Osteoblast (primary cell): ENCODE measurements at regions not wholly inside any gene's neighbourhood (a gene's known extent, or its start where the extent isn't known, plus 50 kb on each side); places are given as distances from the start of the nearest gene placed in this dataset.

ENCODE experiments used
- DNase-seq: peaks from one replicate; pipeline ENCODE4 v3.0.0; 2011; ENCODE audit warnings: low spot score, mixed read lengths; ENCODE audit not compliant: insufficient read length; ENCODE audit errors: missing footprints
- H2AFZ ChIP-seq: 2 replicates; pipeline ENCODE4 v1.6.0; 2011; ENCODE audit warnings: mild to moderate bottlenecking, low read length
- H3K27ac ChIP-seq: 2 replicates; pipeline ENCODE4 v1.5.1; 2011; ENCODE audit warnings: mild to moderate bottlenecking, low read depth, low read length, moderate library complexity
- H3K27me3 ChIP-seq: 2 replicates; pipeline ENCODE4 v1.6.0; 2012; ENCODE audit warnings: mild to moderate bottlenecking, control low read depth, inconsistent platforms, low read length, moderate library complexity; ENCODE audit not compliant: insufficient read depth
- H3K36me3 ChIP-seq: 2 replicates; pipeline ENCODE4 v1.5.1; 2011; ENCODE audit warnings: mild to moderate bottlenecking, low read length, control low read depth, moderate library complexity; ENCODE audit not compliant: insufficient read depth
- H3K4me1 ChIP-seq: 2 replicates; pipeline ENCODE4 v1.5.1; 2011; ENCODE audit warnings: mild to moderate bottlenecking, low read length, control low read depth, moderate library complexity; ENCODE audit not compliant: insufficient read depth
- H3K4me2 ChIP-seq: 2 replicates; pipeline ENCODE4 v1.6.0; 2011; ENCODE audit warnings: mild to moderate bottlenecking, low read length; ENCODE audit not compliant: insufficient read depth
- H3K4me3 ChIP-seq: fragments of 200-600 bp; sonication (generic); 3 replicates; pipeline ENCODE4 v1.5.1; 2012; ENCODE audit warnings: mild to moderate bottlenecking, low read length, inconsistent platforms; ENCODE audit not compliant: insufficient read depth
- H3K79me2 ChIP-seq: 2 replicates; pipeline ENCODE4 v1.6.0; 2012; ENCODE audit warnings: mild to moderate bottlenecking, low read length, control low read depth, inconsistent platforms; ENCODE audit not compliant: insufficient read depth
- H3K9me3 ChIP-seq: 2 replicates; pipeline ENCODE4 v1.5.1; 2011; ENCODE audit warnings: low read depth, low read length, control low read depth
- H4K20me1 ChIP-seq: 2 replicates; pipeline ENCODE4 v1.6.0; 2012; ENCODE audit warnings: mild to moderate bottlenecking, low read length, control low read depth; ENCODE audit not compliant: insufficient read depth
- CTCF ChIP-seq: IDR thresholded peaks from 2 replicates; pipeline ENCODE4 v1.5.1; 2011; ENCODE audit warnings: mild to moderate bottlenecking, low read depth, low read length, moderate library complexity; ENCODE audit errors: extremely low read depth

- Histone ChIP-seq H4K20me1 (no peaks in the 10 kb centered on the region), H3K27ac (no peak overlapping the region), H3K4me2 (no peak overlapping the region), H2AFZ (no peak overlapping the region), H3K4me1 (no peaks in the 10 kb centered on the region), H3K4me3 (no peak overlapping the region), H3K79me2 (no peaks in the 10 kb centered on the region), H3K27me3 (no peaks in the 10 kb centered on the region), H3K9me3 (no peaks in the 10 kb centered on the region), H3K36me3 (no peaks in the 10 kb centered on the region)
- no peak for TF ChIP-seq CTCF
- DNase-seq = no peak
Measured at GRCh38 chr13:100746953-100747683, 72.5 kb upstream of the TMTC4 start.

GRCh38 chr13:100738176-100738855 is 63.7 kb upstream of the TMTC4 start:
- DNase-seq = no peak
- no peak overlapping the region for H3K4me3 ChIP-seq
- H2AFZ ChIP-seq = no peak overlapping the region

GRCh38 chr13:100735494-100735893 is 60.9 kb upstream of the TMTC4 start:
- Histone ChIP-seq H2AFZ (no peak overlapping the region), H3K4me1 (no peaks in the 10 kb centered on the region), H3K27ac (no peak overlapping the region), H3K36me3 (no peaks in the 10 kb centered on the region), H3K9me3 (no peaks in the 10 kb centered on the region), H3K4me2 (no peak overlapping the region), H3K4me3 (no peak overlapping the region), H4K20me1 (no peaks in the 10 kb centered on the region), H3K27me3 (no peaks in the 10 kb centered on the region), H3K79me2 (no peaks in the 10 kb centered on the region)
- TF ChIP-seq CTCF = no peak
- DNase-seq = no peak

More at GRCh38 chr13:100738176-100738855, 63.7 kb upstream of the TMTC4 start:
- H3K4me1 ChIP-seq = no peaks in the 10 kb centered on the region
- H3K79me2 ChIP-seq = no peaks in the 10 kb centered on the region
- no peaks in the 10 kb centered on the region for H3K27me3 ChIP-seq
- no peaks in the 10 kb centered on the region for H3K36me3 ChIP-seq
- H3K9me3 ChIP-seq = no peaks in the 10 kb centered on the region
- no peaks in the 10 kb centered on the region for H4K20me1 ChIP-seq
- no peak for TF ChIP-seq CTCF
- H3K27ac ChIP-seq = no peak overlapping the region
- no peak overlapping the region for H3K4me2 ChIP-seq

- no peak for DNase-seq
- no peak overlapping the region for H3K4me2 ChIP-seq
- H3K27me3 ChIP-seq = no peaks in the 10 kb centered on the region
- no peak overlapping the region for H2AFZ ChIP-seq
- H3K4me3 ChIP-seq = no peak overlapping the region
- H3K4me1 ChIP-seq = no peaks in the 10 kb centered on the region
- no peak overlapping the region for H3K27ac ChIP-seq
- no peak for TF ChIP-seq CTCF
- no peaks in the 10 kb centered on the region for H3K9me3 ChIP-seq
- H4K20me1 ChIP-seq = no peaks in the 10 kb centered on the region
- H3K36me3 ChIP-seq = no peaks in the 10 kb centered on the region
- H3K79me2 ChIP-seq = no peaks in the 10 kb centered on the region
Measured at GRCh38 chr13:100734194-100734720, 59.7 kb upstream of the TMTC4 start.
